ENCODE measurements at regions not wholly inside any gene's neighbourhood (a gene's known extent, or its start where the extent isn't known, plus 50 kb on each side); places are given as distances from the start of the nearest gene placed in this dataset.

- Mint-ChIP-seq H3K9me3 (no peaks in the 10 kb centered on the region), H3K27me3 (ENCODE audit: low read depth) (no peaks in the 10 kb centered on the region), H3K36me3 (ENCODE audit: low read depth) (no peaks in the 10 kb centered on the region), H3K4me1 (no peaks in the 10 kb centered on the region), H3K27ac (ENCODE audit: unreplicated experiment) (no peak overlapping the region), H3K4me3 (no peak overlapping the region)
- DNase-seq (ENCODE audit: low read depth, low spot score) = no peak
- TF ChIP-seq CTCF (conservative IDR thresholded peaks at IDR 0.05) = no peak
These were observed 154.0 kb downstream of the BTC start for GRCh38 chr4:74640111-74640903.

- peaks cover 2% of the 10 kb centered on the region for H3K9me3 Mint-ChIP-seq
- no peak overlapping the region for H3K4me3 Mint-ChIP-seq
- H3K36me3 Mint-ChIP-seq (ENCODE audit: low read depth) = peaks cover 2% of the 10 kb centered on the region
These were observed 152.3 kb downstream of the BTC start for GRCh38 chr4:74642006-74642405.

GRCh38 chr4:74649193-74649592, 145.1 kb downstream of the BTC start:
- Mint-ChIP-seq H3K27ac (ENCODE audit: unreplicated experiment) (no peak overlapping the region), H3K9me3 (peaks cover 2% of the 10 kb centered on the region), H3K4me1 (no peaks in the 10 kb centered on the region), H3K36me3 (ENCODE audit: low read depth) (peaks cover 2% of the 10 kb centered on the region), H3K27me3 (ENCODE audit: low read depth) (no peaks in the 10 kb centered on the region), H3K4me3 (no peak overlapping the region)
- TF ChIP-seq CTCF (conservative IDR thresholded peaks at IDR 0.05) = no peak
- no peak for DNase-seq (ENCODE audit: low read depth, low spot score)

More at GRCh38 chr4:74642006-74642405, 152.3 kb downstream of the BTC start:
- TF ChIP-seq CTCF (conservative IDR thresholded peaks at IDR 0.05) = no peak
- H3K27ac Mint-ChIP-seq (ENCODE audit: unreplicated experiment) = no peak overlapping the region
- H3K27me3 Mint-ChIP-seq (ENCODE audit: low read depth) = no peaks in the 10 kb centered on the region
- H3K4me1 Mint-ChIP-seq = no peaks in the 10 kb centered on the region
- DNase-seq (ENCODE audit: low read depth, low spot score) = no peak

- no peaks in the 10 kb centered on the region for H3K27me3 Mint-ChIP-seq (ENCODE audit: low read depth)
- H3K9me3 Mint-ChIP-seq = peaks cover 2% of the 10 kb centered on the region
- peaks cover 2% of the 10 kb centered on the region for H3K36me3 Mint-ChIP-seq (ENCODE audit: low read depth)
- H3K4me3 Mint-ChIP-seq = no peak overlapping the region
- no peak for DNase-seq (ENCODE audit: low read depth, low spot score)
- no peak for TF ChIP-seq CTCF (conservative IDR thresholded peaks at IDR 0.05)
- no peaks in the 10 kb centered on the region for H3K4me1 Mint-ChIP-seq
- no peak overlapping the region for H3K27ac Mint-ChIP-seq (ENCODE audit: unreplicated experiment)
These were observed 143.1 kb downstream of the BTC start for GRCh38 chr4:74651198-74651597.

- Mint-ChIP-seq H3K4me1 (peaks cover 5% of the 10 kb centered on the region), H3K27me3 (ENCODE audit: low read depth) (no peaks in the 10 kb centered on the region), H3K27ac (ENCODE audit: unreplicated experiment) (no peak overlapping the region), H3K4me3 (no peak overlapping the region), H3K9me3 (no peaks in the 10 kb centered on the region), H3K36me3 (ENCODE audit: low read depth) (no peaks in the 10 kb centered on the region)
- no peak for DNase-seq (ENCODE audit: low read depth, low spot score)
- TF ChIP-seq CTCF (conservative IDR thresholded peaks at IDR 0.05) = no peak
These were observed 140.7 kb downstream of the BTC start for GRCh38 chr4:74653331-74654229.

Data from neural crest cell (in vitro differentiated cells).